ENCODE measurements at regions not wholly inside any gene's neighbourhood (a gene's known extent, or its start where the extent isn't known, plus 50 kb on each side); places are given as distances from the start of the nearest gene placed in this dataset.

DNA sequence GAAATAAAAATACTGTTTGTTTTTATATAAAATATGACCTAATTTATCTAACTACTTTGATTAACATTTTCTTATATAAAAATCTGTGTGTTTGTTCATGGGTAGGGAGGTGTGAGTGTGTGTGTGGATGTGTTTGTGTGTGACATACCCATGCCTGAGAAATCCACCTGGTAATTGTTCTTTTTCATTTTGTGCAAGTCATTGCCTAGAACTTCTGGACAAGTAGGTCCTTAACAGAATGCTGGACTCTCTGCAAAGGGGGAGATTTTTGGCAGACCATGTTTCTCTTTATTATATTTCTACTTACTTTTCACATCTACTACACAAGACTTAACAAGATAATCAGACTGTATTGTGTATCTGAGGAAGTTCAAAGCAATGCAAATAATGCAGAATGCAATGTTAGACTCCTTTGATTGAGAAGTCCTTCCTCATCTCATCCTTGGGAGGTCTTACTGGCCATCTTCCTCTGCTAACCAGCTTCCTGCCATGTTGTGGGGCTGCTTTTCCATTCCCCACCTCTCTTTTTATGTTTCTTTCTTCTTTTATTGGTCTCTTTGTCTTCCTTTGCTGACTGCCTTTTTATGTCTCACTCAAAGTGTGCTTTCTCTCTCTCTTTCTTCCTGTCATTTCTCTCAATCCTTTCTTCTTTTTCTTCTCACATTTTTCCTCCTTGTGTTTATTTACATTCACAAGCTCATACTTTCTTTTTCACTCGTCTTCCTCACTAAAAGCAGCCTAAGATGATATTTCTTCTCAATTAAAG lies 1017.0 kb upstream of the CNTN5 start:
- TF ChIP-seq, protein P1, sequence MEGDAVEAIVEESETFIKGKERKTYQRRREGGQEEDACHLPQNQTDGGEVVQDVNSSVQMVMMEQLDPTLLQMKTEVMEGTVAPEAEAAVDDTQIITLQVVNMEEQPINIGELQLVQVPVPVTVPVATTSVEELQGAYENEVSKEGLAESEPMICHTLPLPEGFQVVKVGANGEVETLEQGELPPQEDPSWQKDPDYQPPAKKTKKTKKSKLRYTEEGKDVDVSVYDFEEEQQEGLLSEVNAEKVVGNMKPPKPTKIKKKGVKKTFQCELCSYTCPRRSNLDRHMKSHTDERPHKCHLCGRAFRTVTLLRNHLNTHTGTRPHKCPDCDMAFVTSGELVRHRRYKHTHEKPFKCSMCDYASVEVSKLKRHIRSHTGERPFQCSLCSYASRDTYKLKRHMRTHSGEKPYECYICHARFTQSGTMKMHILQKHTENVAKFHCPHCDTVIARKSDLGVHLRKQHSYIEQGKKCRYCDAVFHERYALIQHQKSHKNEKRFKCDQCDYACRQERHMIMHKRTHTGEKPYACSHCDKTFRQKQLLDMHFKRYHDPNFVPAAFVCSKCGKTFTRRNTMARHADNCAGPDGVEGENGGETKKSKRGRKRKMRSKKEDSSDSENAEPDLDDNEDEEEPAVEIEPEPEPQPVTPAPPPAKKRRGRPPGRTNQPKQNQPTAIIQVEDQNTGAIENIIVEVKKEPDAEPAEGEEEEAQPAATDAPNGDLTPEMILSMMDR (IDR thresholded peaks at IDR 0.05; ENCODE audit: low read depth, low read length): no peak
- DNase-seq (ENCODE audit: extremely low read depth, low read depth): no peak

DNA sequence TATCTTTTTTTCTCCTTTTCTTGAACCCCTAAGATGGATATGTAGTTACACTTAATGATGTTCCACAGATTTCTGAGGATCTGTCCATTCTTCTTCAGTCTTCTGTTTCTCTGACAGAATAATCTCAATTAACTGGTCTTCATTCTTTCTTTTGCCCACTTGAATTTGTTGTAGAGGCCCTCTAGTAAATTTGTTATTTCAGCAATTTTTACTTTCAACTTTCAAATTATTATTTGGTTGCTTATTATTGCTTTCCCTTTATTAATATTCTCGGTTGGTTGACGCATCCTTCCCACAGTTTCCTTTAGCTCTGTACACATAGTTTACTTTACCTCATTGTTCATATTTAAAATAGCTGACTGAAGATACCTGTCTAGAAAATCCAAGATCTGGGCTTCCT lies 1013.7 kb upstream of the CNTN5 start:
- no peak for DNase-seq (ENCODE audit: extremely low read depth, low read depth)
- TF ChIP-seq, protein P1 (IDR thresholded peaks at IDR 0.05; ENCODE audit: low read depth, low read length): no peak

DNA sequence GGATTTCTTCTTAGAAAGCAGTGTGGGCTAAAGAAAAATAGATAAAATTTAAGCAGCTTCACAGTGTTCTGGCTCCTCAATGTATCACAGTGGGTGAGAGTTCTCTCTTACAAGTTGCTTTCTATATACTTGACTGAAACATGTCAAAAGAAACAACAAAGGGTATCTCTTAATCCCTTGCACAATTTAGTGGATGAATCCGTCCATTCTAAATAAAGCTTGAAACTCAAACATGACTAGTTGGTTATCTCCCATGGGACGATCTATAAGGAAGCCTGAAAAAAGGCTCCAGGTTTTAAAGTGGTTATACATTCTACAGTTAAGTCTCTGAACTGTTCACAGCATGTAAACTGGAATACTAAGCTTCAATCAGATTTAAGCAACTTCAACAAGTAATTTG lies 993.1 kb upstream of the CNTN5 start:
- DNase-seq (ENCODE audit: extremely low read depth, low read depth): no peak
- TF ChIP-seq, protein P1 (IDR thresholded peaks at IDR 0.05; ENCODE audit: low read depth, low read length): no peak

DNA sequence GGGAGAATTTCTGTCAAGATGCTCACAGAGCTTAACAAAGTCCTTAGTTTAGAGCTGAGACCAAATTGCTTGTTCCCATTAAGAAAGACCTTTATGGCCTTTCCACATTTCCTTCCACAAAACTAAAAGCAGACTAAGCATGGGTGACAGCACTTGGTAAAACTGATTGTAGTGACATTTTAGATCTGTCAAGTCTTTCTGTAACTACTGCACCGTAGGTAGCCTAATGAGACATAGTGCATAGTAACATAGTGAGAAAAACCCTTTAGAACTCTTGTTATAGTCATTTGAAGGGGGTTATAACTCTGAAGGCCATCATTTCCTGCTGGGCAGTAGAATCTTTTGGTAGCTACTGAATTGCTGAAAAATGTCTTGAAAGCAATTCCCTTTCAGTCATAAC lies 990.9 kb upstream of the CNTN5 start:
- DNase-seq (ENCODE audit: extremely low read depth, low read depth): no peak
- TF ChIP-seq, protein P1 (IDR thresholded peaks at IDR 0.05; ENCODE audit: low read depth, low read length): no peak

DNA sequence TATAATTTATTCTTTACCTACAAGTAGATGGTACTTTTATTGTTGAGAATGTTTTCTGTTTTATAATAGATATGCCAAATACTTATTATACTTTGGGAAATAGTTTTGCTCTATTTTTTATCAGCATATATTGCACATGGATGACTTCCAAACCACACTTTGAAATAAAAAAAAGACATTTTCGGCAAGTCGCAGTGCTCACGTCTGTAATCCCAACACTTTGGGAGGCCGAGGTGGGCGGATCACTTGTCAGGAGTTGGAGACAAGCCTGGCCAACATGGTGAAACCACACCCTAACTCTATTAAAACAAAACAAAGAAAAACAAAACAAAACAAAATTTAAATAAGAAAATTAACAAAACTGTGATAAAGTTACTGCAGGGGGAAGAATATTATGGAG lies 983.9 kb upstream of the CNTN5 start:
- DNase-seq (ENCODE audit: extremely low read depth, low read depth): no peak

DNA sequence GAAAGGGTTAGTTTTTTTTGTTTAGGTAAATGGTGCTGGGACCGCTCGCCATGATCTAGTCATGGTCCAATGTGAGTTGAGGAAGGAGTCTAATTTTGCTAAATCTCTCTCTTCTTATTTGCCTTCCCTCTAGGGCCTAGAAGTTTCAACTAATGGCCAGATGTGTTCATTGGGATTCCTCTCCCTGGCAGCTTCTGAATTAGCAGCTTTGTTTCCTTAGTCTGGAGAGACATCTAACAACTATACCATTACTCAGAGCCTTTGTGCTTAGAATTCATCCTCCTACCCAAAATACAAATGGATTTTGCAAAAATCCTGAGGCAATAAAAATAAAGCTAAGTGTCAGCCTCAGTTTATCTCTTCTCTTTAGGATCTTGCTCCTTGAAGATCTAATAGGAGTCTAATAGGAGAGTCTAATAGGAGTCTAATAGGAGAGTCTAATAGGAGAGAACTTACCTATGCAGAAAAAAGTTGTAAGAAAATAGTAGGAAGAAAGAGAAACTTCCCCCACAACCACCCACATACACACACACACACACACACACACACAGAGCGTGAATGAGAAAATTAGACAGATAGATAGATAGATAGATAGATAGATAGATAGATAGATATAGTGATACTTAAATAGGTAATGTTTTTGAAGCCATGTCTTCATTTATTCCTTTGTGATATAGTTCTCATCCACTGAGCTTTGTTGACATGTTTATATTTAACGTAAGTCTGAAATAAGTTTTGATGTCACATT lies 980.5 kb upstream of the CNTN5 start:
- DNase-seq (ENCODE audit: extremely low read depth, low read depth): no peak
- TF ChIP-seq, protein P1 (IDR thresholded peaks at IDR 0.05; ENCODE audit: low read depth, low read length): no peak

More for the DNA sequence above, 983.9 kb upstream of the CNTN5 start:
- TF ChIP-seq, protein P1 (IDR thresholded peaks at IDR 0.05; ENCODE audit: low read depth, low read length): no peak

DNA sequence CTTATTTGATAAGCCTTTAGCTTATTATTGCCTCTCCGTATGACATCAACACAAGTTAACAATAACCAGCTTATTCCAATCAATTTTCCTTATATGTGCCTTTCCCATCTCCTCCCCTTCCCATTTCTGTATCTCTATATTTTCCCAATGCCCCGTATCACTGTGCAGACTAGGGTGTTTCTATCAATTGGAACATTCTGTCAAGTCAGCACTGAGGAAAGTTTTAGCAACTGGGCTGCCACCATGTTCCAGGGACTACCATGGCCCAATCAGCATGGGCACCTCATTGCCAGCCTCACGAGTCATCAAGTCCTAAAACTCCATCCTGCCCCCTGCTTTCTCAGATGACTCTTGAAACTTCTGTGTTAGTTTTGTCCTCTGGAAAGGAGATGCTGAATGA lies 973.1 kb upstream of the CNTN5 start:
- TF ChIP-seq, protein P1 (IDR thresholded peaks at IDR 0.05; ENCODE audit: low read depth, low read length): no peak

More for the DNA sequence above, 973.1 kb upstream of the CNTN5 start:
- DNase-seq (ENCODE audit: extremely low read depth, low read depth): no peak

All from AG09319 (cell line).